NCI-H82 treated with DMSO at 0.1 percent for 48 hours (cell line): ENCODE measurements at regions not wholly inside any gene's neighbourhood (a gene's known extent, or its start where the extent isn't known, plus 50 kb on each side); places are given as distances from the start of the nearest gene placed in this dataset.

ENCODE experiments used
- DNase-seq: peaks from one replicate; lab custom pipeline; 2025; ENCODE audit not compliant: unreplicated experiment; lab: John Stamatoyannopoulos, UW

- no peak for DNase-seq
These were observed 307.6 kb upstream of the MYT1L start for GRCh38 chr2:2638547-2639220.

GRCh38 chr2:2636813-2637212 is 305.7 kb upstream of the MYT1L start:
- no peak for DNase-seq

GRCh38 chr2:2635025-2635528 is 304.0 kb upstream of the MYT1L start:
- DNase-seq: no peak

- no peak for DNase-seq
These were observed 301.9 kb upstream of the MYT1L start for GRCh38 chr2:2633017-2633416.

- no peak for DNase-seq
These were observed 292.9 kb upstream of the MYT1L start for GRCh38 chr2:2623939-2624338.

- no peak for DNase-seq
These were observed 290.8 kb upstream of the MYT1L start for GRCh38 chr2:2621855-2622254.

GRCh38 chr2:2620604-2621003 is 289.5 kb upstream of the MYT1L start:
- no peak for DNase-seq

- DNase-seq: no peak
These were observed 288.9 kb upstream of the MYT1L start for GRCh38 chr2:2619995-2620394.

- no peak for DNase-seq
These were observed 283.4 kb upstream of the MYT1L start for GRCh38 chr2:2614452-2614851.

- no peak for DNase-seq
These were observed 282.5 kb upstream of the MYT1L start for GRCh38 chr2:2613279-2614199.

GRCh38 chr2:2610751-2611150 is 279.7 kb upstream of the MYT1L start:
- no peak for DNase-seq

GRCh38 chr2:2600366-2600765 is 269.3 kb upstream of the MYT1L start:
- DNase-seq: no peak

GRCh38 chr2:2599441-2599840 is 268.4 kb upstream of the MYT1L start:
- no peak for DNase-seq

GRCh38 chr2:2597712-2598111 is 266.6 kb upstream of the MYT1L start:
- no peak for DNase-seq

- no peak for DNase-seq
These were observed 260.5 kb upstream of the MYT1L start for GRCh38 chr2:2591542-2591940.

- no peak for DNase-seq
These were observed 259.9 kb upstream of the MYT1L start for GRCh38 chr2:2590841-2591541.

- no peak for DNase-seq
These were observed 259.1 kb upstream of the MYT1L start for GRCh38 chr2:2590141-2590540.

- DNase-seq: no peak
These were observed 257.7 kb upstream of the MYT1L start for GRCh38 chr2:2588777-2589176.

GRCh38 chr2:2587354-2587753 is 256.3 kb upstream of the MYT1L start:
- DNase-seq: peak; percentile 94

- DNase-seq: peak; percentile 47
These were observed 255.9 kb upstream of the MYT1L start for GRCh38 chr2:2586931-2587330.

- DNase-seq: no peak
These were observed 255.1 kb upstream of the MYT1L start for GRCh38 chr2:2586068-2586776.
